IMR-90 (cell line): ENCODE measurements at regions not wholly inside any gene's neighbourhood (a gene's known extent, or its start where the extent isn't known, plus 50 kb on each side); places are given as distances from the start of the nearest gene placed in this dataset.

ENCODE experiments used
- ATAC-seq: fragments of 200-7000 bp; cut with Tn5 transposase; 2 replicates; pipeline ENCODE4 v1.9.1; 2020; ENCODE audit warnings: low read depth, mild to moderate bottlenecking, moderate library complexity
- BruUV-seq: library from RNA; stranded (reverse); fragments of 400-500 nt; replicated peaks from 2 replicates; lab custom pipeline; 2021; lab: Mats Ljungman, UMichigan
- CTCF ChIA-PET: fragments of 300-600 bp; formaldehyde crosslinking; extraction: SDS; loops from one replicate; lab custom pipeline; 2021; ENCODE audit warnings: antibody characterized with exemption; lab: Yijun Ruan, JAX
- POLR2A ChIA-PET: fragments of 300-600 bp; sonication (Branson Sonifier 250); formaldehyde crosslinking; loops from one replicate; lab custom pipeline; 2022; ENCODE audit warnings: antibody characterized with exemption; ENCODE audit not compliant: unreplicated experiment; lab: Charles Lee
- DNase-seq: peaks from one replicate; pipeline ENCODE4 v3.0.0; 2013
- H2AFZ ChIP-seq: replicated peaks from 2 replicates; pipeline ENCODE3; 2013; ENCODE audit warnings: low read length, mild to moderate bottlenecking; ENCODE audit not compliant: poor library complexity
- H2AK5ac ChIP-seq: 2 replicates; pipeline ENCODE4 v1.6.1; 2013; ENCODE audit warnings: low read depth, low read length, inconsistent platforms
- H2AK9ac ChIP-seq: replicated peaks from 2 replicates; pipeline ENCODE3; 2013; ENCODE audit warnings: mild to moderate bottlenecking, low read depth, low read length, moderate library complexity; ENCODE audit not compliant: poor library complexity
- H2BK120ac ChIP-seq: 2 replicates; pipeline ENCODE4 v1.6.1; 2013; ENCODE audit warnings: low read depth, low read length, inconsistent platforms
- H2BK15ac ChIP-seq: 3 replicates; pipeline ENCODE4 v1.6.1; 2013; ENCODE audit warnings: low read depth, low read length, inconsistent platforms
- H2BK20ac ChIP-seq: 2 replicates; pipeline ENCODE4 v1.6.1; 2013; ENCODE audit warnings: low read depth, mild to moderate bottlenecking, inconsistent platforms, low read length, moderate library complexity
- H2BK5ac ChIP-seq: 2 replicates; pipeline ENCODE4 v1.6.1; 2013; ENCODE audit warnings: mild to moderate bottlenecking, low read depth, low read length, inconsistent platforms; ENCODE audit not compliant: poor library complexity, severe bottlenecking
- H3K14ac ChIP-seq: replicated peaks from 2 replicates; pipeline ENCODE4 v1.6.1; 2013; ENCODE audit warnings: low read depth, low read length, inconsistent platforms
- H3K18ac ChIP-seq: 2 replicates; pipeline ENCODE4 v1.6.1; 2013; ENCODE audit warnings: low read depth, low read length, control low read depth
- H3K23ac ChIP-seq: 2 replicates; pipeline ENCODE4 v1.6.1; 2013; ENCODE audit warnings: low read depth, low read length, inconsistent platforms
- H3K27ac ChIP-seq: 2 replicates; pipeline ENCODE4 v1.5.1; 2013; ENCODE audit warnings: mild to moderate bottlenecking, control low read depth, low read length; ENCODE audit not compliant: insufficient read depth
- H3K27me3 ChIP-seq: 2 replicates; pipeline ENCODE4 v1.6.1; 2013; ENCODE audit warnings: low read length; ENCODE audit not compliant: control insufficient read depth, insufficient read depth
- H3K36me3 ChIP-seq: 2 replicates; pipeline ENCODE4 v1.6.1; 2013; ENCODE audit warnings: low read length, mixed read lengths; ENCODE audit not compliant: control insufficient read depth, insufficient read depth
- H3K4ac ChIP-seq: 2 replicates; pipeline ENCODE4 v1.6.1; 2013; ENCODE audit warnings: low read depth, low read length, inconsistent platforms
- H3K4me1 ChIP-seq: 2 replicates; pipeline ENCODE4 v1.6.1; 2013; ENCODE audit warnings: low read length, mixed read lengths; ENCODE audit not compliant: control insufficient read depth, insufficient read depth
- H3K4me2 ChIP-seq: 2 replicates; pipeline ENCODE4 v1.6.1; 2013; ENCODE audit warnings: low read depth, mild to moderate bottlenecking, control low read depth, low read length, moderate library complexity
- H3K4me3 ChIP-seq: 2 replicates; pipeline ENCODE4 v1.5.1; 2013; ENCODE audit warnings: low read depth, mild to moderate bottlenecking, control low read depth, low read length, moderate library complexity; ENCODE audit not compliant: insufficient read depth
- H3K56ac ChIP-seq: 2 replicates; pipeline ENCODE4 v1.6.1; 2013; ENCODE audit warnings: low read length, inconsistent platforms; ENCODE audit not compliant: insufficient read depth; ENCODE audit errors: extremely low read depth
- H3K79me1 ChIP-seq, 2 experiments: 2 replicates each; pipeline ENCODE4 v1.6.1; 2013; ENCODE audit warnings: low read length in 2 of 2, inconsistent platforms in 1 of 2, low read depth in 1 of 2
- H3K9ac ChIP-seq: 2 replicates; pipeline ENCODE4 v1.6.1; 2013; ENCODE audit warnings: low read depth, low read length, control low read depth
- H3K9me1 ChIP-seq: 2 replicates; pipeline ENCODE4 v1.6.1; 2013; ENCODE audit warnings: low read length, inconsistent platforms; ENCODE audit not compliant: insufficient read depth
- H3K9me3 ChIP-seq: 2 replicates; pipeline ENCODE4 v1.6.1; 2013; ENCODE audit warnings: low read length; ENCODE audit not compliant: control insufficient read depth, insufficient read depth
- H4K20me1 ChIP-seq: 2 replicates; pipeline ENCODE4 v1.6.1; 2013; ENCODE audit warnings: low read length, inconsistent platforms; ENCODE audit not compliant: insufficient read depth
- H4K5ac ChIP-seq: 2 replicates; pipeline ENCODE4 v1.6.1; 2013; ENCODE audit warnings: mild to moderate bottlenecking, low read depth, low read length, control low read depth
- H4K8ac ChIP-seq, 2 experiments: 2 replicates each; pipeline ENCODE4 v1.6.1; 2013; ENCODE audit warnings: low read depth in 2 of 2, low read length in 2 of 2, control low read depth in 1 of 2, inconsistent platforms in 1 of 2
- H4K91ac ChIP-seq: 2 replicates; pipeline ENCODE4 v1.6.1; 2013; ENCODE audit warnings: low read depth, low read length, inconsistent platforms; ENCODE audit not compliant: insufficient read depth
- BHLHE40 ChIP-seq: fragments of 150-350 bp; IDR thresholded peaks from 2 replicates; pipeline ENCODE4 v1.6.1; 2016; ENCODE audit warnings: mild to moderate bottlenecking, low read depth, low read length
- CEBPB ChIP-seq: IDR thresholded peaks from 2 replicates; pipeline ENCODE4 v1.6.1; 2012; ENCODE audit warnings: low read depth, low read length, improper control_type of control experiment
- CHD1 ChIP-seq: IDR thresholded peaks from 2 replicates; pipeline ENCODE4 v1.6.1; 2012; ENCODE audit warnings: low read depth, low read length, improper control_type of control experiment
- FOS ChIP-seq: fragments of 150-350 bp; IDR thresholded peaks from 2 replicates; pipeline ENCODE4 v1.6.1; 2016; ENCODE audit warnings: low read depth, low read length
- MAFK ChIP-seq: IDR thresholded peaks from 2 replicates; pipeline ENCODE4 v1.6.1; 2012; ENCODE audit warnings: low read depth, low read length, improper control_type of control experiment
- MAZ ChIP-seq: IDR thresholded peaks from 2 replicates; pipeline ENCODE4 v1.6.1; 2012; ENCODE audit warnings: low read depth, mild to moderate bottlenecking, low read length, improper control_type of control experiment, moderate library complexity, borderline replicate concordance
- MXI1 ChIP-seq: IDR thresholded peaks from 2 replicates; pipeline ENCODE4 v1.6.1; 2012; ENCODE audit warnings: low read depth, mild to moderate bottlenecking, low read length, moderate library complexity, borderline replicate concordance
- NFE2L2 ChIP-seq: fragments of 150-350 bp; IDR thresholded peaks from 2 replicates; pipeline ENCODE4 v1.6.1; 2016; ENCODE audit warnings: low read depth, mild to moderate bottlenecking, low read length
- POLR2A ChIP-seq: IDR thresholded peaks from 2 replicates; pipeline ENCODE4 v1.6.1; 2012; ENCODE audit warnings: mild to moderate bottlenecking, low read depth, low read length
- RAD21 ChIP-seq: IDR thresholded peaks from 2 replicates; pipeline ENCODE4 v1.6.1; 2012; ENCODE audit warnings: low read length, improper control_type of control experiment
- RCOR1 ChIP-seq: IDR thresholded peaks from 2 replicates; pipeline ENCODE4 v1.6.1; 2012; ENCODE audit warnings: mild to moderate bottlenecking, low read length, improper control_type of control experiment; ENCODE audit not compliant: insufficient replicate concordance
- RFX5 ChIP-seq: IDR thresholded peaks from 2 replicates; pipeline ENCODE4 v1.8.0; 2012; ENCODE audit warnings: low read depth, mild to moderate bottlenecking, low read length, moderate library complexity
- SMC3 ChIP-seq: fragments of 150-350 bp; IDR thresholded peaks from 2 replicates; pipeline ENCODE4 v1.6.1; 2016; ENCODE audit warnings: low read depth, mild to moderate bottlenecking, antibody characterized with exemption, low read length, moderate library complexity
- WGBS, 2 experiments: methylation state at CpG; one replicate each; pipeline versions ENCODE4 v1.1.5 to v1.1.7; 2013; ENCODE audit warnings: missing lambda C conversion rate in 2 of 2; ENCODE audit not compliant: insufficient read length in 1 of 2; ENCODE audit errors: extremely low coverage in 2 of 2; 5-methylcytosine and 5-hydroxymethylcytosine counted together
- dilution Hi-C: fragments of 300-500 bp; cut with HindIII; formaldehyde crosslinking; loops from one replicate; pipeline ENCODE4 v1.14.3; 2018; ENCODE audit warnings: low sequenced_read_pairs; ENCODE audit not compliant: unreplicated experiment
- in situ Hi-C: fragments of 300-500 bp; cut with MboI; formaldehyde crosslinking; loops from 3 replicates; pipeline ENCODE4 v1.14.3; 2019; ENCODE audit warnings: low sequenced_read_pairs, inconsistent platforms, mixed read lengths
- intact Hi-C: fragments of 100-400 bp; cut with micrococcal nuclease; formaldehyde crosslinking; loops from 2 replicates; pipeline ENCODE4 v1.10.0; 2022
- TF ChIP-seq, protein P1 (sequence below): fragments of 150-350 bp; IDR thresholded peaks from 2 replicates; pipeline ENCODE4 v1.6.1; 2016; ENCODE audit warnings: low read depth, mild to moderate bottlenecking, low read length, moderate library complexity, borderline replicate concordance
- TF ChIP-seq, protein P2 (sequence below): fragments of 150-350 bp; IDR thresholded peaks from 2 replicates; pipeline ENCODE4 v1.6.1; 2017; ENCODE audit warnings: mild to moderate bottlenecking, antibody characterized with exemption, low read length, low read depth

DNA sequence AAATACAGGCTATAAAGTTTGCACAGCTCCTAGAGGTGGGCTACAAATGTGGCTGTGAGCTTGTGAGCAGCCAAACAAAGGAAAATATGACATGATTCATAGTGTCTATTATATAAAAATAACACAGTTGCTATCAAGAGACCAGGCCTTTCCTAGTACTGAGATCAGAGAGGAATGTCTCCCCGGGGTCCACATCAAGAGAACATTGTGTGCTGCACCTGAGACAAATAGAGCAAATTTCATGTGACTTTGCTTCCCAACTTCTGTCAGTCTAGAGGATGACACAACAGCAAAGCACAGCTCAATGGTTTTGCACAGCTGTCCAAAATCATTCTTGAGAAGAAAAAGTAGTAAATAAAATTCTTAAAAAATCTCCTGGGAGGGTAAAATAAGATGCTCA lies 297.5 kb upstream of the PRKD1 start:
- H3K4me1 ChIP-seq: peaks cover 16% of the 10 kb centered on the region
- WGBS, 2 experiments: no CpG with 5 or more reads among the region's 1 CpG
- H2BK20ac ChIP-seq: peak overlapping the region; percentile 69; the same call in 1 of the 2 replicates
- H3K36me3 ChIP-seq: no peaks in the 10 kb centered on the region
- dilution Hi-C loops: no loop called here
- in situ Hi-C loops: no loop called here
- no peak for DNase-seq
- H3K56ac ChIP-seq: no peak overlapping the region
- no peak overlapping the region for H3K27ac ChIP-seq
- H3K18ac ChIP-seq: peak overlapping the region; percentile 58; the same call in 1 of the 2 replicates
- H2AK5ac ChIP-seq: 0 out of 2 replicates have a peak overlapping the region, but pooled peaks have one; percentile 33
- no peak overlapping the region for H3K9ac ChIP-seq
- no peaks in the 10 kb centered on the region for H3K9me3 ChIP-seq
- ChIA-PET CTCF (interaction anchor here (0.5 to 1.1 kb wide), 2 partner anchors 45 to 748 kb away, joined by 3 to 6 read pairs; no protein-coding TSS in a partner anchor), POLR2A (no interaction called here)
- no peak for TF ChIP-seq CEBPB
- no peak for TF ChIP-seq MXI1
- TF ChIP-seq CHD1: no peak
- no peak for TF ChIP-seq NFE2L2
- TF ChIP-seq, protein P1, sequence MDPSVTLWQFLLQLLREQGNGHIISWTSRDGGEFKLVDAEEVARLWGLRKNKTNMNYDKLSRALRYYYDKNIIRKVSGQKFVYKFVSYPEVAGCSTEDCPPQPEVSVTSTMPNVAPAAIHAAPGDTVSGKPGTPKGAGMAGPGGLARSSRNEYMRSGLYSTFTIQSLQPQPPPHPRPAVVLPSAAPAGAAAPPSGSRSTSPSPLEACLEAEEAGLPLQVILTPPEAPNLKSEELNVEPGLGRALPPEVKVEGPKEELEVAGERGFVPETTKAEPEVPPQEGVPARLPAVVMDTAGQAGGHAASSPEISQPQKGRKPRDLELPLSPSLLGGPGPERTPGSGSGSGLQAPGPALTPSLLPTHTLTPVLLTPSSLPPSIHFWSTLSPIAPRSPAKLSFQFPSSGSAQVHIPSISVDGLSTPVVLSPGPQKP: no peak
- TF ChIP-seq RCOR1: no peak
- TF ChIP-seq BHLHE40: no peak
- TF ChIP-seq SMC3: no peak
- no peak for TF ChIP-seq RFX5
- TF ChIP-seq POLR2A: no peak
- no peak for TF ChIP-seq MAFK
- no peak for TF ChIP-seq FOS
- TF ChIP-seq, protein P2, sequence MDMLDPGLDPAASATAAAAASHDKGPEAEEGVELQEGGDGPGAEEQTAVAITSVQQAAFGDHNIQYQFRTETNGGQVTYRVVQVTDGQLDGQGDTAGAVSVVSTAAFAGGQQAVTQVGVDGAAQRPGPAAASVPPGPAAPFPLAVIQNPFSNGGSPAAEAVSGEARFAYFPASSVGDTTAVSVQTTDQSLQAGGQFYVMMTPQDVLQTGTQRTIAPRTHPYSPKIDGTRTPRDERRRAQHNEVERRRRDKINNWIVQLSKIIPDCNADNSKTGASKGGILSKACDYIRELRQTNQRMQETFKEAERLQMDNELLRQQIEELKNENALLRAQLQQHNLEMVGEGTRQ: no peak
- TF ChIP-seq MAZ: no peak
- no peak for TF ChIP-seq RAD21
- no peaks in the 10 kb centered on the region for H3K79me1 ChIP-seq
- H4K8ac ChIP-seq: no peak overlapping the region
- no peak overlapping the region for H2AK9ac ChIP-seq
- H4K20me1 ChIP-seq: no peaks in the 10 kb centered on the region
- no peak overlapping the region for H4K91ac ChIP-seq
- no peak overlapping the region for H2BK5ac ChIP-seq
- H2AFZ ChIP-seq: no peak overlapping the region
- no peaks in the 10 kb centered on the region for H3K27me3 ChIP-seq
- no peak overlapping the region for H3K4me3 ChIP-seq
- H3K4ac ChIP-seq: no peak overlapping the region
- H3K14ac ChIP-seq: no peak overlapping the region; the same call in 1 of the 2 replicates
- no TSS peak for BruUV-seq
- intact Hi-C loops: no loop called here
- H2BK120ac ChIP-seq: peak overlapping the region; percentile 29; the same call in 1 of the 2 replicates
- no peak overlapping the region for H3K4me2 ChIP-seq
- H3K23ac ChIP-seq: no peak overlapping the region
- H2BK15ac ChIP-seq: peak overlapping the region; percentile 66; the same call in 1 of the 3 replicates
- H4K5ac ChIP-seq: no peak overlapping the region
- H3K9me1 ChIP-seq: peaks cover 3% of the 10 kb centered on the region
- ATAC-seq: no peak
